Ovary (tissue), 3 donors: ENCODE measurements at regions not wholly inside any gene's neighbourhood (a gene's known extent, or its start where the extent isn't known, plus 50 kb on each side); places are given as distances from the start of the nearest gene placed in this dataset.

ENCODE experiments used
- CTCF ChIP-seq, 3 donors: fragments of 450-650 bp in 2 of 3; fragments of 200-600 bp in 1 of 3; IDR thresholded peaks; one replicate each; pipeline versions ENCODE4 v1.5.1 to v1.8.0; 2016 to 2022; ENCODE audit warnings: antibody characterized with exemption in 3 of 3, mild to moderate bottlenecking in 1 of 3
- EP300 ChIP-seq: sonication (generic); formaldehyde crosslinking; IDR thresholded peaks from one replicate; pipeline ENCODE4 v1.6.1; 2017; ENCODE audit warnings: antibody characterized with exemption
- POLR2A ChIP-seq: fragments of 450-650 bp; IDR thresholded peaks from one replicate; pipeline ENCODE4 v1.6.1; 2017; ENCODE audit warnings: antibody characterized with exemption, mild to moderate bottlenecking, moderate library complexity
- donor health status: DM: no; HTN: no; CAD: no.

- no peak for TF ChIP-seq CTCF (IDR thresholded peaks at IDR 0.05)
- no peak for TF ChIP-seq EP300
- TF ChIP-seq POLR2A = no peak
Measured at GRCh38 chr7:91618776-91619765, 261.4 kb downstream of the MTERF1 start.
